ENCODE measurements at regions not wholly inside any gene's neighbourhood (a gene's known extent, or its start where the extent isn't known, plus 50 kb on each side); places are given as distances from the start of the nearest gene placed in this dataset.

GRCh38 chr12:115823635-115824034 is 453.9 kb downstream of the MED13L start:
- H3K9me2 ChIP-seq (replicated peaks; ENCODE audit: low read depth, low read length) = no peaks in the 10 kb centered on the region
- no peaks in the 10 kb centered on the region for H4K20me1 ChIP-seq (ENCODE audit: insufficient read depth, low read length, poor library complexity, severe bottlenecking)
- no peaks in the 10 kb centered on the region for H3K4me1 ChIP-seq (ENCODE audit: insufficient read depth, low read length, poor library complexity, severe bottlenecking)
- no peaks in the 10 kb centered on the region for H3K27me3 ChIP-seq (ENCODE audit: insufficient read depth, low read length, poor library complexity, severe bottlenecking)
- no peak for TF ChIP-seq EZH2phosphoT487 (IDR thresholded peaks at IDR 0.05; ENCODE audit: borderline replicate concordance)
- TF ChIP-seq, protein P1, sequence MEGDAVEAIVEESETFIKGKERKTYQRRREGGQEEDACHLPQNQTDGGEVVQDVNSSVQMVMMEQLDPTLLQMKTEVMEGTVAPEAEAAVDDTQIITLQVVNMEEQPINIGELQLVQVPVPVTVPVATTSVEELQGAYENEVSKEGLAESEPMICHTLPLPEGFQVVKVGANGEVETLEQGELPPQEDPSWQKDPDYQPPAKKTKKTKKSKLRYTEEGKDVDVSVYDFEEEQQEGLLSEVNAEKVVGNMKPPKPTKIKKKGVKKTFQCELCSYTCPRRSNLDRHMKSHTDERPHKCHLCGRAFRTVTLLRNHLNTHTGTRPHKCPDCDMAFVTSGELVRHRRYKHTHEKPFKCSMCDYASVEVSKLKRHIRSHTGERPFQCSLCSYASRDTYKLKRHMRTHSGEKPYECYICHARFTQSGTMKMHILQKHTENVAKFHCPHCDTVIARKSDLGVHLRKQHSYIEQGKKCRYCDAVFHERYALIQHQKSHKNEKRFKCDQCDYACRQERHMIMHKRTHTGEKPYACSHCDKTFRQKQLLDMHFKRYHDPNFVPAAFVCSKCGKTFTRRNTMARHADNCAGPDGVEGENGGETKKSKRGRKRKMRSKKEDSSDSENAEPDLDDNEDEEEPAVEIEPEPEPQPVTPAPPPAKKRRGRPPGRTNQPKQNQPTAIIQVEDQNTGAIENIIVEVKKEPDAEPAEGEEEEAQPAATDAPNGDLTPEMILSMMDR (conservative IDR thresholded peaks at IDR 0.05; ENCODE audit: low read length) = no peak
- no peak overlapping the region for H3K4me2 ChIP-seq (ENCODE audit: low read depth, low read length, poor library complexity, severe bottlenecking)
- no peaks in the 10 kb centered on the region for H3K9me3 ChIP-seq (ENCODE audit: insufficient read depth, low read depth, low read length)
- H2AFZ ChIP-seq (ENCODE audit: low read length) = no peak overlapping the region
- no peak overlapping the region for H3K4me3 ChIP-seq (ENCODE audit: low read length, poor library complexity, severe bottlenecking)
- no peaks in the 10 kb centered on the region for H3K36me3 ChIP-seq (ENCODE audit: insufficient read depth, low read length)
- H3K9ac ChIP-seq (ENCODE audit: low read depth, low read length, poor library complexity, severe bottlenecking) = no peak overlapping the region
- H3K79me2 ChIP-seq (ENCODE audit: insufficient read depth, low read length) = no peaks in the 10 kb centered on the region
- no peaks in the 10 kb centered on the region for H3F3A ChIP-seq (ENCODE audit: low read depth)

DNA sequence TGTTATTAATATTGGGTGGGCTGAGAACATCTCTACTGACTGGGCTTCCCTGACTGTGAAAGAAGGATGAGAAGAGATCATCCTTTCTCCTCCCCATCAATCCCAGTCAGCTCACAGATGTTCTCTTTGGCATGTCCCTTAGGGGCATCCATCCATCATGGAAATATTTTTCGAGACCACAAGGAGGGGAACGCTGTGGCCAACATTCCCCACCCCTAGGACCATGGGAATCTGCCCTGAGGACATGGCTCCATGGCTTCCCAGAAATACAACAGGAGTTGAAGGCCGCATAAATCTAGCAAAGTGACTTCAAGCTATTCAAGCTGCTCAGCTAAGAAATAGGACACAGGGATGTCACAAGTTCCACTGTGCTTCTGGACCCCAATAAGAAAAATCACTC is 456.8 kb downstream of the MED13L start:
- TF ChIP-seq EZH2phosphoT487 (IDR thresholded peaks at IDR 0.05; ENCODE audit: borderline replicate concordance) = no peak
- TF ChIP-seq, protein P1 (conservative IDR thresholded peaks at IDR 0.05; ENCODE audit: low read length) = no peak
- Histone ChIP-seq H3K9me3 (ENCODE audit: insufficient read depth, low read depth, low read length) (no peaks in the 10 kb centered on the region), H3K79me2 (ENCODE audit: insufficient read depth, low read length) (no peaks in the 10 kb centered on the region)

GRCh38 chr12:115818973-115819372 is 458.5 kb downstream of the MED13L start:
- Histone ChIP-seq H2AFZ (ENCODE audit: low read length) (no peak overlapping the region), H3K4me1 (ENCODE audit: insufficient read depth, low read length, poor library complexity, severe bottlenecking) (no peaks in the 10 kb centered on the region), H3K79me2 (ENCODE audit: insufficient read depth, low read length) (no peaks in the 10 kb centered on the region), H3K9me2 (replicated peaks; ENCODE audit: low read depth, low read length) (no peaks in the 10 kb centered on the region), H3K4me2 (ENCODE audit: low read depth, low read length, poor library complexity, severe bottlenecking) (no peak overlapping the region), H4K20me1 (ENCODE audit: insufficient read depth, low read length, poor library complexity, severe bottlenecking) (no peaks in the 10 kb centered on the region), H3K4me3 (ENCODE audit: low read length, poor library complexity, severe bottlenecking) (no peak overlapping the region), H3F3A (ENCODE audit: low read depth) (no peaks in the 10 kb centered on the region), H3K9ac (ENCODE audit: low read depth, low read length, poor library complexity, severe bottlenecking) (no peak overlapping the region), H3K9me3 (ENCODE audit: insufficient read depth, low read depth, low read length) (no peaks in the 10 kb centered on the region), H3K36me3 (ENCODE audit: insufficient read depth, low read length) (no peaks in the 10 kb centered on the region), H3K27me3 (ENCODE audit: insufficient read depth, low read length, poor library complexity, severe bottlenecking) (no peaks in the 10 kb centered on the region)
- TF ChIP-seq, protein P1 (conservative IDR thresholded peaks at IDR 0.05; ENCODE audit: low read length) = no peak
- no peak for TF ChIP-seq EZH2phosphoT487 (IDR thresholded peaks at IDR 0.05; ENCODE audit: borderline replicate concordance)

More for the DNA sequence above, 456.8 kb downstream of the MED13L start:
- Histone ChIP-seq H3K27me3 (ENCODE audit: insufficient read depth, low read length, poor library complexity, severe bottlenecking) (no peaks in the 10 kb centered on the region), H4K20me1 (ENCODE audit: insufficient read depth, low read length, poor library complexity, severe bottlenecking) (no peaks in the 10 kb centered on the region), H3K9ac (ENCODE audit: low read depth, low read length, poor library complexity, severe bottlenecking) (no peak overlapping the region), H3K4me3 (ENCODE audit: low read length, poor library complexity, severe bottlenecking) (no peak overlapping the region), H3F3A (ENCODE audit: low read depth) (no peaks in the 10 kb centered on the region), H3K4me1 (ENCODE audit: insufficient read depth, low read length, poor library complexity, severe bottlenecking) (no peaks in the 10 kb centered on the region), H3K36me3 (ENCODE audit: insufficient read depth, low read length) (no peaks in the 10 kb centered on the region), H3K9me2 (replicated peaks; ENCODE audit: low read depth, low read length) (no peaks in the 10 kb centered on the region), H3K4me2 (ENCODE audit: low read depth, low read length, poor library complexity, severe bottlenecking) (no peak overlapping the region), H2AFZ (ENCODE audit: low read length) (no peak overlapping the region)

All from Loucy (cell line).